Activated CD8-positive, alpha-beta T cell treated with anti-CD3 and anti-CD28 coated beads for 36 hours (primary cell): ENCODE measurements at regions not wholly inside any gene's neighbourhood (a gene's known extent, or its start where the extent isn't known, plus 50 kb on each side); places are given as distances from the start of the nearest gene placed in this dataset.

Experiments used
- ATAC-seq: fragments of 200-7000 bp; cut with Tn5 transposase; one replicate; pipeline ENCODE4 v1.10.0; 2021; ENCODE audit warnings: mild to moderate bottlenecking, moderate library complexity
- CTCF ChIA-PET: fragments of 350-600 bp; sonication (Branson Sonifier 250); formaldehyde crosslinking; loops from one replicate; lab custom pipeline; 2021; ENCODE audit warnings: antibody characterized with exemption; lab: Charles Lee
- POLR2A ChIA-PET: fragments of 350-600 bp; sonication (Branson Sonifier 250); formaldehyde crosslinking; loops from one replicate; lab custom pipeline; 2021; ENCODE audit warnings: antibody characterized with exemption; lab: Charles Lee
- DNase-seq: peaks from one replicate; pipeline ENCODE4 v3.0.0-alpha.2; 2020
- H3K27ac Mint-ChIP-seq: one replicate; pipeline ENCODE4 v1.8.0; 2021; ENCODE audit warnings: mild to moderate bottlenecking, mixed read lengths
- H3K27me3 Mint-ChIP-seq: one replicate; pipeline ENCODE4 v1.8.0; 2021; ENCODE audit warnings: mixed read lengths
- H3K36me3 Mint-ChIP-seq: one replicate; pipeline ENCODE4 v1.8.0; 2021; ENCODE audit warnings: low read depth, mixed read lengths
- H3K4me1 Mint-ChIP-seq: one replicate; pipeline ENCODE4 v1.8.0; 2021; ENCODE audit warnings: low read depth, mixed read lengths
- H3K4me3 Mint-ChIP-seq: one replicate; pipeline ENCODE4 v1.8.0; 2021; ENCODE audit warnings: mild to moderate bottlenecking, moderate library complexity, mixed read lengths
- H3K9me3 Mint-ChIP-seq: one replicate; pipeline ENCODE4 v1.8.0; 2021; ENCODE audit warnings: mixed read lengths
- CTCF ChIP-seq: fragments of 200-600 bp; IDR thresholded peaks from one replicate; pipeline ENCODE4 v1.8.0; 2022; ENCODE audit warnings: antibody characterized with exemption, mild to moderate bottlenecking
- intact Hi-C: fragments of 100-400 bp; cut with micrococcal nuclease; formaldehyde crosslinking; loops from one replicate; pipeline ENCODE4 v1.10.0; 2022

GRCh38 chr4:35942092-35942491 lies 302.2 kb downstream of the ARAP2 start:
- Mint-ChIP-seq H3K36me3 (no peaks in the 10 kb centered on the region), H3K9me3 (no peaks in the 10 kb centered on the region), H3K4me3 (no peak overlapping the region), H3K4me1 (no peaks in the 10 kb centered on the region), H3K27me3 (no peaks in the 10 kb centered on the region), H3K27ac (no peak overlapping the region)
- intact Hi-C loops = no loop called here
- CTCF ChIA-PET = no interaction called here
- DNase-seq = no peak
- TF ChIP-seq CTCF = no peak
- POLR2A ChIA-PET = no interaction called here
- ATAC-seq = no peak

- Mint-ChIP-seq H3K9me3 (no peaks in the 10 kb centered on the region), H3K4me1 (no peaks in the 10 kb centered on the region), H3K27me3 (no peaks in the 10 kb centered on the region), H3K36me3 (no peaks in the 10 kb centered on the region), H3K27ac (no peak overlapping the region), H3K4me3 (no peak overlapping the region)
- ChIA-PET POLR2A (no interaction called here), CTCF (interaction anchor here (0.8 to 0.9 kb wide), 3 partner anchors 9 to 456 kb away, joined by 3 read pairs; no protein-coding TSS in a partner anchor)
- TF ChIP-seq CTCF = no peak
- no peak for DNase-seq
- no peak for ATAC-seq
- intact Hi-C loops = no loop called here
These were observed 300.7 kb downstream of the ARAP2 start for GRCh38 chr4:35943606-35944005.

GRCh38 chr4:35948171-35948570 lies 296.1 kb downstream of the ARAP2 start:
- CTCF ChIA-PET = no interaction called here
- Mint-ChIP-seq H3K27me3 (no peaks in the 10 kb centered on the region), H3K36me3 (no peaks in the 10 kb centered on the region), H3K4me1 (no peaks in the 10 kb centered on the region), H3K9me3 (peaks cover 5% of the 10 kb centered on the region), H3K27ac (no peak overlapping the region), H3K4me3 (no peak overlapping the region)
- no peak for TF ChIP-seq CTCF
- DNase-seq (no peak), ATAC-seq (no peak)
- POLR2A ChIA-PET = no interaction called here
- intact Hi-C loops = no loop called here

GRCh38 chr4:35950442-35950841 lies 293.9 kb downstream of the ARAP2 start:
- POLR2A ChIA-PET = no interaction called here
- H3K4me1 Mint-ChIP-seq = no peaks in the 10 kb centered on the region
- peaks cover 13% of the 10 kb centered on the region for H3K9me3 Mint-ChIP-seq
- H3K4me3 Mint-ChIP-seq = no peak overlapping the region
- DNase-seq = no peak
- no peaks in the 10 kb centered on the region for H3K36me3 Mint-ChIP-seq
- no peaks in the 10 kb centered on the region for H3K27me3 Mint-ChIP-seq
- intact Hi-C loops = no loop called here
- CTCF ChIA-PET = no interaction called here
- H3K27ac Mint-ChIP-seq = no peak overlapping the region
- no peak for ATAC-seq
- TF ChIP-seq CTCF = no peak

- intact Hi-C loops = no loop called here
- Mint-ChIP-seq H3K36me3 (no peaks in the 10 kb centered on the region), H3K4me1 (no peaks in the 10 kb centered on the region), H3K4me3 (no peak overlapping the region), H3K27ac (no peak overlapping the region), H3K27me3 (peaks cover 2% of the 10 kb centered on the region), H3K9me3 (peaks cover 23% of the 10 kb centered on the region)
- DNase-seq = no peak
- no peak for ATAC-seq
- POLR2A ChIA-PET = no interaction called here
- no peak for TF ChIP-seq CTCF
- CTCF ChIA-PET = interaction anchor here (1.1 to 1.3 kb wide), 2 partner anchors 18 to 447 kb away, joined by 3 read pairs; no protein-coding TSS in a partner anchor
These were observed 291.6 kb downstream of the ARAP2 start for GRCh38 chr4:35952751-35953150.
